Gastroesophageal sphincter (tissue), 4 donors: ENCODE measurements at regions not wholly inside any gene's neighbourhood (a gene's known extent, or its start where the extent isn't known, plus 50 kb on each side); places are given as distances from the start of the nearest gene placed in this dataset.

ENCODE experiments used
- ATAC-seq: fragments of 150-250 bp; one replicate; pipeline ENCODE4 v1.9.1; 2016; ENCODE audit warnings: mild to moderate bottlenecking, moderate library complexity
- H3K27ac ChIP-seq, 4 donors: fragments of 200-600 bp; sonication (generic) in 3 of 4; 1 replicate in 3 of 4; 2 replicates in 1 of 4; pipeline ENCODE4 v1.5.1; 2016 to 2019
- H3K27me3 ChIP-seq: fragments of 200-600 bp; sonication (generic); one replicate; pipeline ENCODE4 v1.5.1; 2019
- H3K36me3 ChIP-seq, 2 donors: fragments of 200-600 bp; sonication (generic); one replicate each; pipeline ENCODE4 v1.5.1; 2019; ENCODE audit warnings: control low read depth in 1 of 2
- H3K4me1 ChIP-seq, 3 donors: fragments of 200-600 bp; sonication (generic); 1 replicate in 2 of 3; 2 replicates in 1 of 3; pipeline ENCODE4 v1.5.1; 2016 to 2019; ENCODE audit warnings: control low read depth in 2 of 3
- H3K4me3 ChIP-seq, 2 donors: fragments of 200-600 bp; sonication (generic); one replicate each; pipeline ENCODE4 v1.5.1; 2019; ENCODE audit warnings: mild to moderate bottlenecking in 1 of 2, moderate library complexity in 1 of 2
- H3K9me3 ChIP-seq, 3 donors: fragments of 200-600 bp; sonication (generic); one replicate each; pipeline ENCODE4 v1.5.1; 2017 to 2019; ENCODE audit warnings: control low read depth in 2 of 3
- CTCF ChIP-seq, 4 experiments: fragments of 200-600 bp in 2 of 4; fragments of 450-650 bp in 2 of 4; sonication (generic) in 1 of 4; IDR thresholded peaks; one replicate each; pipeline ENCODE4 v1.5.1; 2017 to 2019; ENCODE audit warnings: antibody characterized with exemption in 4 of 4, mild to moderate bottlenecking in 2 of 4, moderate library complexity in 2 of 4
- EP300 ChIP-seq: sonication (generic); formaldehyde crosslinking; IDR thresholded peaks from one replicate; pipeline ENCODE4 v1.6.1; 2017; ENCODE audit warnings: antibody characterized with exemption, mild to moderate bottlenecking
- POLR2A ChIP-seq, 2 donors: fragments of 450-650 bp; IDR thresholded peaks; one replicate each; pipeline ENCODE4 v1.6.1; 2017; ENCODE audit warnings: antibody characterized with exemption in 2 of 2, mild to moderate bottlenecking in 2 of 2, moderate library complexity in 1 of 2
- POLR2AphosphoS5 ChIP-seq: sonication (generic); formaldehyde crosslinking; IDR thresholded peaks from one replicate; pipeline ENCODE4 v1.6.1; 2017; ENCODE audit warnings: antibody characterized with exemption
- WGBS, 2 donors: methylation state at CpG; one replicate each; pipeline ENCODE4 v1.1.5; 2018; ENCODE audit warnings: low coverage in 1 of 2; 5-methylcytosine and 5-hydroxymethylcytosine counted together

GRCh38 chr12:11961686-11962085, 109.1 kb upstream of the BCL2L14 start:
- 56% methylated on average over 5 of the region's 5 CpGs; no CpG with 5 or more reads in 1 of the 2 donors for WGBS, 2 donors
- Histone ChIP-seq H3K9me3 (no peaks in the 10 kb centered on the region), H3K27me3 (no peaks in the 10 kb centered on the region), H3K4me1 (no peaks in the 10 kb centered on the region), H3K36me3 (no peaks in the 10 kb centered on the region), H3K4me3 (no peak overlapping the region), H3K27ac (no peak overlapping the region)
- no peak for TF ChIP-seq CTCF (IDR thresholded peaks at IDR 0.05)
- no peak for TF ChIP-seq EP300
- no peak for TF ChIP-seq POLR2A (IDR thresholded peaks at IDR 0.05)
- no peak for TF ChIP-seq POLR2AphosphoS5
- ATAC-seq: no peak

GRCh38 chr12:11962860-11963259, 107.9 kb upstream of the BCL2L14 start:
- Histone ChIP-seq H3K36me3 (no peaks in the 10 kb centered on the region), H3K4me3 (no peak overlapping the region), H3K4me1 (no peaks in the 10 kb centered on the region), H3K27me3 (no peaks in the 10 kb centered on the region), H3K27ac (no peak overlapping the region), H3K9me3 (no peaks in the 10 kb centered on the region)
- ATAC-seq: no peak
- WGBS, 2 donors: 78 to 86% methylated on average over 1 to 5 of the region's 5 CpGs
- TF ChIP-seq CTCF (IDR thresholded peaks at IDR 0.05) (no peak), POLR2AphosphoS5 (no peak), POLR2A (IDR thresholded peaks at IDR 0.05) (no peak), EP300 (no peak)

- no peak for ATAC-seq
- no peaks in the 10 kb centered on the region for H3K36me3 ChIP-seq
- TF ChIP-seq POLR2AphosphoS5: no peak
- TF ChIP-seq POLR2A (IDR thresholded peaks at IDR 0.05): no peak
- no peak for TF ChIP-seq CTCF (IDR thresholded peaks at IDR 0.05)
- no peak for TF ChIP-seq EP300
- no peak overlapping the region for H3K4me3 ChIP-seq
- H3K4me1 ChIP-seq: no peaks in the 10 kb centered on the region
- no peaks in the 10 kb centered on the region for H3K9me3 ChIP-seq
- WGBS, 2 donors: 75 to 87% methylated on average over 5 to 11 of the region's 12 CpGs
- H3K27ac ChIP-seq: no peak overlapping the region
- no peaks in the 10 kb centered on the region for H3K27me3 ChIP-seq
Observed at GRCh38 chr12:11963841-11964471, 106.8 kb upstream of the BCL2L14 start.

- Histone ChIP-seq H3K27ac (no peak overlapping the region), H3K9me3 (no peaks in the 10 kb centered on the region), H3K4me1 (no peaks in the 10 kb centered on the region), H3K36me3 (no peaks in the 10 kb centered on the region), H3K4me3 (no peak overlapping the region), H3K27me3 (no peaks in the 10 kb centered on the region)
- ATAC-seq: no peak
- 82 to 90% methylated on average over 5 of the region's 9 CpGs for WGBS, 2 donors
- no peak for TF ChIP-seq EP300
Observed at GRCh38 chr12:11965258-11965910, 105.4 kb upstream of the BCL2L14 start.

- TF ChIP-seq CTCF (IDR thresholded peaks at IDR 0.05) (no peak), EP300 (no peak), POLR2A (IDR thresholded peaks at IDR 0.05) (no peak), POLR2AphosphoS5 (no peak)
- no peaks in the 10 kb centered on the region for H3K36me3 ChIP-seq
- H3K9me3 ChIP-seq: no peaks in the 10 kb centered on the region
- H3K4me1 ChIP-seq: no peaks in the 10 kb centered on the region
- WGBS, 2 donors: 97 to 100% methylated on average over 2 to 9 of the region's 9 CpGs
- ATAC-seq: no peak
- no peaks in the 10 kb centered on the region for H3K27me3 ChIP-seq
- no peak overlapping the region for H3K27ac ChIP-seq
- no peak overlapping the region for H3K4me3 ChIP-seq
Observed at GRCh38 chr12:11967376-11968047, 103.2 kb upstream of the BCL2L14 start.
